ENCODE measurements at regions not wholly inside any gene's neighbourhood (a gene's known extent, or its start where the extent isn't known, plus 50 kb on each side); places are given as distances from the start of the nearest gene placed in this dataset.

- DNase-seq (ENCODE audit: low spot score) = no peak
These were observed 106.5 kb downstream of the TPRA1 start for GRCh38 chr3:127483902-127484591.

DNA sequence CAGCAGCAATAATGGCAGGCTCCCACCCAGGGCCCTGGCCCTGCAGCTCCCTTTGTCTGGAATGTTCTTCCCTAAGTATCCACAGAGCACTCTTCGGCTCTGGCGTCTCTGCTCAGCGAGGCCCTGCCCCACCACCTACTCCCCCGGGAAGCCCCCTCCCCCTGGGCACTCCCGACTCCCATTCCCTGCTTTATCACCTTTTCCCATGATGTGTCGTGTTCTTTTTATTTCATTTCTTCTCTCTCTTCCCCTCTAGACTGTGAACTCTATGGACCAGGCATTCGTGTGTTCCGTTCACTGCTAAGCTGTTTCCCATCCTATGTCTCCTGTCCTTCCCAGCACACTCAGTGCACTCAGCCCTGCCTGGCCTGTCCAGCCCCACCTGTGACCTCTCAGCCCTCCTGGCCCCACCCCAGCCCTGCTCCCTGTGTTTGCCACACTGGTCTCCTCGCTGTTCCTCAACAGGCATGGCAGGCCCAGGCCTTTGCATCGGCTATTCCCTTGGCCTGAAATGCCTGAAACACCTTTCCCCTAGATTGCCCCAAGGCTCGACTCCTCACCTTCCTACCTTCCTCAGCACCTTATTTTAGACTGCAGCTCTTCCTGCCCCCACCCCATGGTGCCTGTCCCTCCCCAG lies 107.4 kb downstream of the TPRA1 start:
- no peak for DNase-seq (ENCODE audit: low spot score)

DNA sequence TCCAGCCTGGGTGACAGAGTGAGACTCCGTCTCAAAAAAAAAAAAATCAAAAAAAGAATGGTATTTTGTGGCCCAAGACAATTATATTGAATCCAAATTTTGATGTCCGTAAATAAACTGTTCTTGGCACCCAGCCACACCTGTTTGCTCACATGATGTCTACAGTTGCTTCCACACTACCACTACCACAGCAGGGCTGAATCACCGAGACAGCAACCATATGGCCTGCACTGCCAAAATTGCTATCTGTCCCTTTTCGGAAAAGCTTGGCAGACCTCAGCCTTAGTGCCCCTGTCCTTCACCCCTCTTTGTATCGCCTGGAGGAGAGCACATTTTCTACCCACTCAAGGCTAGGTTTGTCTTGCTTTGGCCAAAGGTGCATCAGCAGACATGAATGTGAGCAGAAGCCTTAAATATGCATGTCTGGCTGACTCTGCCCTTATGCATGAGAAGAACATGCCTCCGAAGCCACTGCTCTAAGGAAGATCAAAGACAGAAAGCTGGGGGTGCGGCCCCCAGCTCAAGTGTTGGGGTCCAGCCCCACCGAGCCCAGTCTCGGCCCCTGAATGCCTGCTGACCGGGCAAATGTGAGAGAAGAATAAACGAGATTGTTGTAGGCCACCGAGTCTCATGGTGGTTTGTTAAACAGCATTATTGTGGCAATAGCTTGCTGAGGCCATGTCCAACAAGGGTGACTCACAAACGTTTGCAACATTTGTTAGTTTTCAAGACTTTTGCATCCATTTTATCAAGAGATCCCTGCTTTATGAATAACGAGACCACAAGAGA lies 108.1 kb downstream of the TPRA1 start:
- DNase-seq (ENCODE audit: low spot score) = no peak

DNA sequence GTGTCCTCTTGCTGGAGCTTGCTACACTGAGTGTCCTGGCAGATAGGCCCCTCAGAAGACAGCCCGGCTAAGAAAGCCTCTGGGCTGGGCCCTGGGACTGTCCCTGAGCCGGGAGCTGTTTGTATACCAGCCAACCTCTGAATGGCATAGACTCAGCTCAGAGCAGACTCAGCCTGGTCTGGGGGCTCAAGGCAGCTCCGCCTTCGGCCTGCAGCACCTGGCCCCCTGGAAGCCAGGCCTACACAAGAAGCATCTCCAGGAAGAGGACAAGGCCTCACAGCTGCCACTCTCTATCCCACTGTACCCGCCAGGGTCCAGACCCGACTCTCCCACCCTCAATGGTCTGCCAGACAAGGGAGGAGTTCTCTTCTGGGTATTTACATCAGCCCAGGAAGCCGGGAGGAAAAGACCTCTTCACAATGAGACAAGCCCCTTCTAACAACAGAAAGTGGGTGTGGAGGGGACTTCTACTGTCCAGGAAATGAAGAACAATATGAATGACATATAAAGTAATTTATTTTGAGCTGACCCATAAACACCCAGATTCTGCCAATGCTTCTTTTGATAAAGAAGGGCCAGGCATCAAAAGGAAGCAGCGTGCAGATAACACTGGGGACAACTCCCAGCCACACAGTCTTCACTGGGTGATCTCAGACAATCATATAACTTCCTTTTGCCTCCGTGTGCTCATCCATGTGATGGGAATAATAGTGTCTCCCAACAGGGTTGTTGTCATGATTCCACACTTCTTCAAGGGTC lies 110.2 kb downstream of the TPRA1 start:
- no peak for DNase-seq (ENCODE audit: low spot score)

- DNase-seq (ENCODE audit: low spot score) = no peak
These were observed 111.1 kb downstream of the TPRA1 start for GRCh38 chr3:127479449-127479848.

DNA sequence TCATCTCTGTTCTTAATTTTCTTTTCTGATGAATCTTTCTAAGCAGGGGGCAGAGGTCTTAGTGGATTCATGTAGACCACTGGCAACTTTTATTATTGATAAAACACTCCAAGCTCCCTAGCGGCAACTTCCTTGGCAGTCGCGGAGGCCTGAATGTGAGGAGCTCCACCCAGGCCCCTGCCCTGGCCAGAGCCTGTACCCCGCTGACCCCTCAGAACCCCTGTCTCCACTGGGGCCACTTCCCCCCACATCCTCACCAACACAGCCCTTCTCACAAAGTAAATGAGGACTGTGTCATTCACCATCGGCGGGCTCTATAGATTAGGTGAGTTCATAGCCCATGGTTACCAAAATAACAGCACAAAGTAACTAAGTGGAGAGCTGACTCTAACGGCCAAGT lies 111.6 kb downstream of the TPRA1 start:
- DNase-seq (ENCODE audit: low spot score) = no peak

- no peak for DNase-seq (ENCODE audit: low spot score)
These were observed 113.1 kb downstream of the TPRA1 start for GRCh38 chr3:127477396-127477795.

GRCh38 chr3:127476936-127477335 lies 113.6 kb downstream of the TPRA1 start:
- DNase-seq (ENCODE audit: low spot score) = no peak

GRCh38 chr3:127475975-127476705 lies 114.4 kb downstream of the TPRA1 start:
- no peak for DNase-seq (ENCODE audit: low spot score)

GRCh38 chr3:127475391-127475790 lies 115.1 kb downstream of the TPRA1 start:
- no peak for DNase-seq (ENCODE audit: low spot score)

DNA sequence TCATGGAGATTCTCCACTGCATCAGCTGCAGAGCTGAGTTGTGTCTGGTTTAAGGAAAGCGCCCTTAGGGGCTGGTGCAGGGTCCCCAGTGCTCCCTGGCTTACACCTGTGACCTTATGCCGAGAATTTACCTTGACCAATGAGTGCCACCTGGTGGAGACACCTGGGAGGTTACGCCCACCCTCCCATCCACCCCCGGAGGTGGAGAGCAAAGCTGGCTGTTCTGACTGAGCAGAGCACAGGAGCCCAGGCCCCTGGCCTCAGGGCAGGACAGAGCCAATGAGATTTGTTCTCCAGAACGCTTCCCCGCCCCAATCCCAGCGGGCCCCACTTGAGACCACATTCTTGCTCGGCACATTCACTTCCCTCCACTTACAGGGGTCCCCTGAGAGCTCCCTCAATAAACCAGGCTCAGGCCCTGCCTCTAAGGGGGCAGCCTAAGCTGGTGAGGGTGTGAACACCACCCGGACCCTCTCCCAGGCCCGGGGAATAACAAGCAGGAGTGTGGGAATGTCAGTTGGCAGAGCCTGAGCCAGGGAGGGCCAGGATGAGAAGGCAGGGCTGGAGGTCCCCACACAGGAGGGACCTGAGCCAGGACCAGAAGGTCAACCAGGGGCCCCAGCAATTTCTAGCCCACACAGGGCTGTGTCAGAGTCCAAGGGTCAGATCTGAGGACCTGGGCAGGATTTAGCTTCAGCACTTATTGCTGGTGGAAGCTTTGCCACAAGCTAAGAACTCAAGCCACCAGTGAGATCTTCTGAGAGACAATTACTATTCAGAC lies 117.1 kb downstream of the TPRA1 start:
- peak; percentile 45 for DNase-seq (ENCODE audit: low spot score)

DNA sequence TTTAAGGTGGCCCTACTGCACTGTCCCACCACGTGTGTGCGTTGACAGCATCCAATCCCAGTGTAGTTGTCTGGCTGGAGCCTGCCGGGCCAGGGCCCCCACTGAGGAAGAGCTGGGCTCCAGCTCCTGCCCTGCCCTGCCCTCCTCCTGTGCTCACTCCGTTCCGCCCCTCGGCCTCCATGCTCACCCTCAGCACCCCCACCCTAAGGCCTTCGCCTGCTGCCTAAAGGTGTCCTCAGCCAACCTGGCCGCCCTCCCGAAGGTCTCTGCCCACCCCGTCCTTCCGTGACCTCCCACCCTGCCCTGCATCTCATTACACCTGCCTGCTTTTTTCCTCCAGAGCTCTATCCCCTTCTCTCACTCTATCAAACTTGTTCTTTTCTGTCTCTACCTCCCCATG lies 118.0 kb downstream of the TPRA1 start:
- DNase-seq (ENCODE audit: low spot score) = no peak

GRCh38 chr3:127471142-127471541 lies 119.4 kb downstream of the TPRA1 start:
- no peak for DNase-seq (ENCODE audit: low spot score)

GRCh38 chr3:127469760-127470159 lies 120.8 kb downstream of the TPRA1 start:
- no peak for DNase-seq (ENCODE audit: low spot score)

- no peak for DNase-seq (ENCODE audit: low spot score)
These were observed 123.1 kb downstream of the TPRA1 start for GRCh38 chr3:127467391-127467790.

DNA sequence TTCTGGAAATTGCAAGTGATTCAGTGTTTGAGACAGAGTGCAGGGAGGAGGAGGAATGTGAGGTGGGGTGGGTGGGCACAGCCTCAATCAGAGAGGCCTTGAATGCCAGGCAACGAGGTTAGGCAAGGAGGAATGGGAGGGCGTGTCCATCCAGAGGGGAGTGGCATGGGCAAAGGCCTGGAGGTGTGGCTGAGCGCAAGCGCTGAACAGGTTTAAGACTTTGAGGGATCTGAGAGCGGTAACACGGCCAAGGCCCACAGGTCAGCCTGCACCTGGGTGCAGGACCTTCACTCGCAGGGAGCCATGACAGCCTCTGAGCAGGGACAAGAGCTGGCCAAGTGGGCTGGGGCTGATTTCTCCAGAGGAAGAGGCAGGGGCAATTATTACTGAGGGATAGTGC lies 125.9 kb downstream of the TPRA1 start:
- DNase-seq (ENCODE audit: low spot score) = no peak

DNA sequence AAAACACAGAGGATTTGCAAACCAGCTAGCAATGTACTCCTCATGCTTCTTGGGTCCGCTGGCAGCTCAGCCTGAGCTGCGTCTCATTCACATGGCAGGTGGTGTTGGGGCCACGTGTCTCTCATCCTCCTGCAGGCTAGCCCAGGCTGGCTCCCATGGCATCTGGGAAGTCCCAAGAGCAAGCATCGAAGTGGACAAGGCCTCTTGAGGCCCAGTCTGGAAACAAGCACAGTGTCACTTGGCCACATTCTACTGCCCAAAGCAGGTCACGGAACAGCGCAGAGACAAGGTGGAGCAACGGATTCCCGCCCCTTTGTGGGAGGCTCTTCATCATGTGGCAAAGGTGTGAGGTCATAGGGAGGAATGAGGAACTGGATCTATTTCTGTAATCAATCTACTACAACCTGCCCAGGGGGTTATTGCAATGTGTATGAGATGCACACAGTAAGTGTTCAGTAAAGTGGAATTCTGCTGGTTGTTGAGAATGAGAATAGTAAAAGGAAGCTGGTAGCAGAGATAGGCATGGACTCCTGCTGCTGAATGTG lies 128.3 kb downstream of the TPRA1 start:
- DNase-seq (ENCODE audit: low spot score) = peak; percentile 62

- no peak for DNase-seq (ENCODE audit: low spot score)
These were observed 129.1 kb downstream of the TPRA1 start for GRCh38 chr3:127461286-127461910.

GRCh38 chr3:127459891-127460290 lies 130.6 kb downstream of the TPRA1 start:
- DNase-seq (ENCODE audit: low spot score) = no peak
